GM12878 (cell line): ENCODE measurements at regions not wholly inside any gene's neighbourhood (a gene's known extent, or its start where the extent isn't known, plus 50 kb on each side); places are given as distances from the start of the nearest gene placed in this dataset.

ENCODE experiments used
- CTCF ChIP-seq, 3 experiments: IDR thresholded peaks in 2 of 3; conservative IDR thresholded peaks in 1 of 3; 2 replicates each; pipeline ENCODE4 v1.5.1; 2011; ENCODE audit warnings: low read depth in 3 of 3, low read length in 3 of 3, mild to moderate bottlenecking in 3 of 3, control low read depth in 2 of 3, moderate library complexity in 2 of 3, inconsistent platforms in 1 of 3, mixed read lengths in 1 of 3; ENCODE audit not compliant: control insufficient read depth in 2 of 3, insufficient read depth in 1 of 3; ENCODE audit errors: extremely low read depth in 1 of 3
- POLR2A ChIP-seq: IDR thresholded peaks from 2 replicates; pipeline ENCODE4 v1.6.1; 2011; ENCODE audit warnings: low read depth, mild to moderate bottlenecking, low read length
- YY1 ChIP-seq: IDR thresholded peaks from 2 replicates; pipeline ENCODE4 v1.6.1; 2011; ENCODE audit warnings: low read depth, mild to moderate bottlenecking, low read length

GRCh38 chr2:8536686-8537561 is 144.9 kb upstream of the ID2 start:
- TF ChIP-seq CTCF (IDR thresholded peaks at IDR 0.05 in 2 of 3, conservative IDR thresholded peaks at IDR 0.05 in 1 of 3; ENCODE audit: control insufficient read depth in 2 of 3, extremely low read depth in 1 of 3, insufficient read depth in 1 of 3, low read depth in 3 of 3, low read length in 3 of 3) (no peak), YY1 (no peak), POLR2A (no peak)
